Fibroblast of skin of scalp (primary cell): ENCODE measurements at regions not wholly inside any gene's neighbourhood (a gene's known extent, or its start where the extent isn't known, plus 50 kb on each side); places are given as distances from the start of the nearest gene placed in this dataset.
"Not testable (repeated sequence)": the region's sequence is repeated elsewhere in the genome, so short reads cannot be mapped to it uniquely, and the experiment has no call there.

ENCODE experiments used
- DNase-seq: peaks from one replicate; pipeline ENCODE4 v3.0.0-alpha.2; 2013

GRCh38 chr5:143955141-143955540 is 143.2 kb downstream of the HMHB1 start:
- DNase-seq, result peak; percentile 72

GRCh38 chr5:143957455-143957854 is 145.5 kb downstream of the HMHB1 start:
- DNase-seq, result no peak

GRCh38 chr5:143962201-143962600 is 150.2 kb downstream of the HMHB1 start:
- DNase-seq, result no peak

- DNase-seq, result no peak
Measured at GRCh38 chr5:143964919-143965318, 153.0 kb downstream of the HMHB1 start.

- DNase-seq, result no peak
Measured at GRCh38 chr5:143966280-143966679, 154.3 kb downstream of the HMHB1 start.

GRCh38 chr5:143968071-143968878 is 156.3 kb downstream of the HMHB1 start:
- peak; percentile 87 for DNase-seq

- DNase-seq, result peak; percentile 34
Measured at GRCh38 chr5:143970159-143970558, 158.2 kb downstream of the HMHB1 start.

- DNase-seq, result no peak
Measured at GRCh38 chr5:143972068-143972467, 160.1 kb downstream of the HMHB1 start.

GRCh38 chr5:143976055-143976454 is 164.1 kb downstream of the HMHB1 start:
- DNase-seq, result no peak

GRCh38 chr5:143977891-143978461 is 166.0 kb downstream of the HMHB1 start:
- DNase-seq, result no peak

GRCh38 chr5:143979044-143979690 is 167.2 kb downstream of the HMHB1 start:
- no peak for DNase-seq

- DNase-seq, result no peak
Measured at GRCh38 chr5:143980506-143980905, 168.5 kb downstream of the HMHB1 start.

GRCh38 chr5:143982957-143983356 is 171.0 kb downstream of the HMHB1 start:
- not testable (repeated sequence) for DNase-seq

GRCh38 chr5:143985832-143986515 is 174.0 kb downstream of the HMHB1 start:
- peak; percentile 92 for DNase-seq

- DNase-seq, result peak; percentile 90
Measured at GRCh38 chr5:143986516-143987212, 174.7 kb downstream of the HMHB1 start.

- no peak for DNase-seq
Measured at GRCh38 chr5:143987264-143987663, 175.3 kb downstream of the HMHB1 start.

GRCh38 chr5:143987751-143988560 is 176.0 kb downstream of the HMHB1 start:
- no peak for DNase-seq

- DNase-seq, result no peak
Measured at GRCh38 chr5:143992496-143992895, 178.0 kb downstream of the YIPF5 start.

- DNase-seq, result no peak
Measured at GRCh38 chr5:144002876-144003275, 167.6 kb downstream of the YIPF5 start.

GRCh38 chr5:144003636-144004035 is 166.8 kb downstream of the YIPF5 start:
- DNase-seq, result no peak

- no peak for DNase-seq
Measured at GRCh38 chr5:144004146-144004545, 166.3 kb downstream of the YIPF5 start.

GRCh38 chr5:144004751-144005150 is 165.7 kb downstream of the YIPF5 start:
- DNase-seq, result no peak
